ENCODE measurements at regions not wholly inside any gene's neighbourhood (a gene's known extent, or its start where the extent isn't known, plus 50 kb on each side); places are given as distances from the start of the nearest gene placed in this dataset.

DNA sequence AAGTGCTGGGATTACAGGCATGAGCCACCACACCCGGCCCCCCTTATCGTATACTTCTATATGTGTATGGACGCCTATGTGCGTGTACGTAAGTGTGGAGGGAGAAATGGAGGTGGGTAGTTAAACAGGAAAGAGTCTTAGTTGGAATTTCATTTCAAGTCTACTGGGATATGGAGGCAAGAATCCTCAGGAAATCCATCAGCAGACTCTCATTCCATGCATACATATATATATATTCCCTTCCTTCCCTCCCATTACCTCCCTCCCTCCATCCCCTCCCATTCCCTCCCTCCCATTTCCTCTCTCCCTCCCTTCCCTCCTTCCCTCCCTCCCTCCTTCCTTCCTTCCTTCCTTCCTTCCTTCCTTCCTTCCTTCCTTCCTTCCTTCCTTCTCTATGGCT is 391.7 kb upstream of the RBFOX1 start:
- TF ChIP-seq FOXP2 (optimal IDR thresholded peaks at IDR 0.05; ENCODE audit: borderline replicate concordance, extremely low read depth, extremely low read length, insufficient read depth), result no peak
- no peak for TF ChIP-seq TAF1 (IDR thresholded peaks at IDR 0.05; ENCODE audit: borderline replicate concordance, insufficient read depth, low read length)
- no peak for TF ChIP-seq REST (IDR thresholded peaks at IDR 0.05; ENCODE audit: insufficient read depth in 1 of 2, low read depth in 2 of 2, low read length in 2 of 2)
- no peak for TF ChIP-seq SIN3A (IDR thresholded peaks at IDR 0.05; ENCODE audit: borderline replicate concordance, insufficient read depth, low read length)
- no peak for TF ChIP-seq POLR2AphosphoS5 (IDR thresholded peaks at IDR 0.05; ENCODE audit: low read depth, low read length)

GRCh38 chr16:6937641-6938040 is 395.0 kb upstream of the RBFOX1 start:
- TF ChIP-seq FOXP2 (optimal IDR thresholded peaks at IDR 0.05; ENCODE audit: borderline replicate concordance, extremely low read depth, extremely low read length, insufficient read depth) (no peak), POLR2AphosphoS5 (IDR thresholded peaks at IDR 0.05; ENCODE audit: low read depth, low read length) (no peak), TAF1 (IDR thresholded peaks at IDR 0.05; ENCODE audit: borderline replicate concordance, insufficient read depth, low read length) (no peak), SIN3A (IDR thresholded peaks at IDR 0.05; ENCODE audit: borderline replicate concordance, insufficient read depth, low read length) (no peak), REST (IDR thresholded peaks at IDR 0.05; ENCODE audit: insufficient read depth in 1 of 2, low read depth in 2 of 2, low read length in 2 of 2) (no peak)

GRCh38 chr16:6932871-6933385 is 399.7 kb upstream of the RBFOX1 start:
- no peak for TF ChIP-seq TAF1 (IDR thresholded peaks at IDR 0.05; ENCODE audit: borderline replicate concordance, insufficient read depth, low read length)
- no peak for TF ChIP-seq FOXP2 (optimal IDR thresholded peaks at IDR 0.05; ENCODE audit: borderline replicate concordance, extremely low read depth, extremely low read length, insufficient read depth)
- TF ChIP-seq SIN3A (IDR thresholded peaks at IDR 0.05; ENCODE audit: borderline replicate concordance, insufficient read depth, low read length), result no peak
- no peak for TF ChIP-seq REST (IDR thresholded peaks at IDR 0.05; ENCODE audit: insufficient read depth in 1 of 2, low read depth in 2 of 2, low read length in 2 of 2)
- no peak for TF ChIP-seq POLR2AphosphoS5 (IDR thresholded peaks at IDR 0.05; ENCODE audit: low read depth, low read length)

- no peak for TF ChIP-seq FOXP2 (optimal IDR thresholded peaks at IDR 0.05; ENCODE audit: borderline replicate concordance, extremely low read depth, extremely low read length, insufficient read depth)
- no peak for TF ChIP-seq POLR2AphosphoS5 (IDR thresholded peaks at IDR 0.05; ENCODE audit: low read depth, low read length)
- TF ChIP-seq SIN3A (IDR thresholded peaks at IDR 0.05; ENCODE audit: borderline replicate concordance, insufficient read depth, low read length), result no peak
- TF ChIP-seq REST (IDR thresholded peaks at IDR 0.05; ENCODE audit: insufficient read depth in 1 of 2, low read depth in 2 of 2, low read length in 2 of 2), result no peak
- TF ChIP-seq TAF1 (IDR thresholded peaks at IDR 0.05; ENCODE audit: borderline replicate concordance, insufficient read depth, low read length), result no peak
Observed at GRCh38 chr16:6929868-6930267, 402.8 kb upstream of the RBFOX1 start.

DNA sequence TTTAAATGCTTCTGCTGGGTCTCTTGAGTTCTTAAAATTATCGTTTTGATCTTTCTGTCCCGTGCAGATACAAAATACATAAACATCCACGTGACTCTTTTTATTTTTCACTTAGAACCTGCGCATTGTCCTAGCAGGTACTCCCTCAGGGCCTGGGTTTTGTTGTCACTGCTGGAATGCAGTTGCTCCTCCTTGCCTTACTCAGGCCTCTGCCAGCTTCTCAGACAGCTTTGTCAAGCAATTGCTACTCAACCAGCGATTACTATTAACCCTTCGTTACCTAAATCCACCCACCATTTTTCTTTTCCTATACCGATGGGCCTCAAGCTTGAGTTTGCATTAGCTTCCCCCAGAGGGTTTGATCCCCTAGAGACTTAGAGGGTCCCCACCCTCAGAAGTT is 405.9 kb upstream of the RBFOX1 start:
- TF ChIP-seq REST (IDR thresholded peaks at IDR 0.05; ENCODE audit: insufficient read depth in 1 of 2, low read depth in 2 of 2, low read length in 2 of 2), result no peak
- no peak for TF ChIP-seq SIN3A (IDR thresholded peaks at IDR 0.05; ENCODE audit: borderline replicate concordance, insufficient read depth, low read length)
- no peak for TF ChIP-seq POLR2AphosphoS5 (IDR thresholded peaks at IDR 0.05; ENCODE audit: low read depth, low read length)
- no peak for TF ChIP-seq TAF1 (IDR thresholded peaks at IDR 0.05; ENCODE audit: borderline replicate concordance, insufficient read depth, low read length)
- no peak for TF ChIP-seq FOXP2 (optimal IDR thresholded peaks at IDR 0.05; ENCODE audit: borderline replicate concordance, extremely low read depth, extremely low read length, insufficient read depth)
